HG02870 (cell line): ENCODE measurements at regions not wholly inside any gene's neighbourhood (a gene's known extent, or its start where the extent isn't known, plus 50 kb on each side); places are given as distances from the start of the nearest gene placed in this dataset.
"Not testable (repeated sequence)": the region's sequence is repeated elsewhere in the genome, so short reads cannot be mapped to it uniquely, and the experiment has no call there.

ENCODE experiments used
- ATAC-seq: cut with Tn5 transposase; IDR thresholded peaks from one replicate; pipeline ENCODE4 v1.9.1; 2021; ENCODE audit warnings: mild to moderate bottlenecking, moderate library complexity; ENCODE audit not compliant: unreplicated experiment

- no peak for ATAC-seq
Measured at GRCh38 chr6:81625216-81625615, 127.3 kb downstream of the TENT5A start.

GRCh38 chr6:81624453-81624852, 128.0 kb downstream of the TENT5A start:
- ATAC-seq, result no peak

GRCh38 chr6:81623106-81623759, 129.2 kb downstream of the TENT5A start:
- ATAC-seq, result no peak

GRCh38 chr6:81621816-81622395, 130.6 kb downstream of the TENT5A start:
- ATAC-seq, result no peak

GRCh38 chr6:81614292-81614691, 138.2 kb downstream of the TENT5A start:
- no peak for ATAC-seq

- no peak for ATAC-seq
Measured at GRCh38 chr6:81613606-81614005, 138.9 kb downstream of the TENT5A start.

GRCh38 chr6:81612136-81612535, 140.3 kb downstream of the TENT5A start:
- no peak for ATAC-seq

- no peak for ATAC-seq
Measured at GRCh38 chr6:81609736-81610135, 142.7 kb downstream of the TENT5A start.

- no peak for ATAC-seq
Measured at GRCh38 chr6:81608776-81609175, 143.7 kb downstream of the TENT5A start.

GRCh38 chr6:81606965-81607381, 145.5 kb downstream of the TENT5A start:
- ATAC-seq, result no peak

- ATAC-seq, result no peak
Measured at GRCh38 chr6:81605526-81605925, 147.0 kb downstream of the TENT5A start.

- ATAC-seq, result no peak
Measured at GRCh38 chr6:81601918-81602317, 150.6 kb downstream of the TENT5A start.

GRCh38 chr6:81600488-81600887, 152.0 kb downstream of the TENT5A start:
- not testable (repeated sequence) for ATAC-seq

GRCh38 chr6:81594501-81594900, 158.0 kb downstream of the TENT5A start:
- ATAC-seq, result no peak

GRCh38 chr6:81590314-81590691, 162.2 kb downstream of the TENT5A start:
- ATAC-seq, result no peak

- no peak for ATAC-seq
Measured at GRCh38 chr6:81589465-81590313, 162.8 kb downstream of the TENT5A start.

GRCh38 chr6:81585686-81586085, 166.8 kb downstream of the TENT5A start:
- ATAC-seq, result not testable (repeated sequence)

- ATAC-seq, result not testable (repeated sequence)
Measured at GRCh38 chr6:81584156-81584555, 168.3 kb downstream of the TENT5A start.

- ATAC-seq, result no peak
Measured at GRCh38 chr6:81575442-81575841, 177.0 kb downstream of the TENT5A start.

- ATAC-seq, result no peak
Measured at GRCh38 chr6:81572020-81572419, 180.5 kb downstream of the TENT5A start.

GRCh38 chr6:81570681-81571080, 181.8 kb downstream of the TENT5A start:
- no peak for ATAC-seq

- ATAC-seq, result no peak
Measured at GRCh38 chr6:81568973-81569372, 183.5 kb downstream of the TENT5A start.
